Stimulated activated CD8-positive, alpha-beta memory T cell treated with anti-CD3 and anti-CD28 coated beads, Interleukin-12 subunit alpha, Interleukin-12 subunit beta, amount 100 ng/mL, for 24 hours (primary cell): ENCODE measurements at regions not wholly inside any gene's neighbourhood (a gene's known extent, or its start where the extent isn't known, plus 50 kb on each side); places are given as distances from the start of the nearest gene placed in this dataset.

ENCODE experiments used
- DNase-seq: peaks from one replicate; pipeline ENCODE4 v3.0.0-alpha.2; 2020; ENCODE audit errors: extremely low read depth

GRCh38 chr7:12130609-12131008, 80.5 kb upstream of the TMEM106B start:
- no peak for DNase-seq

- DNase-seq, result no peak
These were observed 80.0 kb upstream of the TMEM106B start for GRCh38 chr7:12131122-12131521.

GRCh38 chr7:12133865-12134264, 77.2 kb upstream of the TMEM106B start:
- DNase-seq, result no peak

- no peak for DNase-seq
These were observed 74.6 kb upstream of the TMEM106B start for GRCh38 chr7:12136523-12136922.

- no peak for DNase-seq
These were observed 73.8 kb upstream of the TMEM106B start for GRCh38 chr7:12137283-12137682.

GRCh38 chr7:12138421-12138820, 72.7 kb upstream of the TMEM106B start:
- no peak for DNase-seq

GRCh38 chr7:12139416-12139815, 71.7 kb upstream of the TMEM106B start:
- DNase-seq, result no peak

GRCh38 chr7:12146813-12147212, 64.3 kb upstream of the TMEM106B start:
- no peak for DNase-seq

GRCh38 chr7:12152196-12152918, 58.7 kb upstream of the TMEM106B start:
- DNase-seq, result no peak

GRCh38 chr7:12154119-12154518, 57.0 kb upstream of the TMEM106B start:
- no peak for DNase-seq

GRCh38 chr7:12157517-12157916, 53.6 kb upstream of the TMEM106B start:
- DNase-seq, result no peak

- DNase-seq, result no peak
These were observed 52.6 kb upstream of the TMEM106B start for GRCh38 chr7:12158334-12159060.

GRCh38 chr7:12161146-12161545, 49.9 kb upstream of the TMEM106B start:
- DNase-seq, result no peak
